Neural cell (in vitro differentiated cells): ENCODE measurements at regions not wholly inside any gene's neighbourhood (a gene's known extent, or its start where the extent isn't known, plus 50 kb on each side); places are given as distances from the start of the nearest gene placed in this dataset.
"Not testable (repeated sequence)": the region's sequence is repeated elsewhere in the genome, so short reads cannot be mapped to it uniquely, and the experiment has no call there.

Experiments used
- H2AFZ ChIP-seq: fragments of 200-600, 300-800 bp; sonication (generic), shearing (Covaris generic); 2 replicates; pipeline ENCODE4 v1.6.0; 2014; ENCODE audit warnings: low read depth, mild to moderate bottlenecking, antibody characterized with exemption, low read length, moderate library complexity
- H3F3A ChIP-seq: fragments of 200-600 bp; shearing (Covaris generic); 2 replicates; pipeline ENCODE4 v1.6.1; 2016; ENCODE audit warnings: mild to moderate bottlenecking, moderate library complexity, mixed read lengths, antibody characterized with exemption, low read length; ENCODE audit not compliant: insufficient read depth, poor library complexity, severe bottlenecking
- H3K27ac ChIP-seq: fragments of 200-600, 300-800 bp; sonication (generic), shearing (Covaris generic); 2 replicates; pipeline ENCODE4 v1.5.1; 2014; ENCODE audit warnings: mild to moderate bottlenecking, low read length, moderate library complexity
- H3K27me3 ChIP-seq: fragments of 300-800, 200-600 bp; sonication (generic), shearing (Covaris generic); 2 replicates; pipeline ENCODE4 v1.6.0; 2014; ENCODE audit warnings: mild to moderate bottlenecking, low read depth, low read length, moderate library complexity; ENCODE audit not compliant: insufficient read depth
- H3K36me3 ChIP-seq: fragments of 300-800, 200-600 bp; sonication (generic), shearing (Covaris generic); 2 replicates; pipeline ENCODE4 v1.5.1; 2014; ENCODE audit warnings: mild to moderate bottlenecking, antibody characterized with exemption, low read length, moderate library complexity; ENCODE audit not compliant: insufficient read depth
- H3K4me2 ChIP-seq: fragments of 300-800, 200-600 bp; sonication (generic), shearing (Covaris generic); 2 replicates; pipeline ENCODE4 v1.6.0; 2014; ENCODE audit warnings: mild to moderate bottlenecking, low read length
- H3K4me3 ChIP-seq: fragments of 300-800, 200-600 bp; sonication (generic), shearing (Covaris generic); 2 replicates; pipeline ENCODE4 v1.5.1; 2014; ENCODE audit warnings: mild to moderate bottlenecking, low read length, moderate library complexity
- H3K79me2 ChIP-seq: fragments of 200-600 bp; shearing (Covaris generic); replicated peaks from 2 replicates; pipeline ENCODE4 v1.6.0; 2014; ENCODE audit warnings: mild to moderate bottlenecking, low read length, moderate library complexity; ENCODE audit not compliant: insufficient read depth
- H3K9ac ChIP-seq: fragments of 300-800, 200-600 bp; sonication (generic), shearing (Covaris generic); 2 replicates; pipeline ENCODE4 v1.6.1; 2016; ENCODE audit warnings: mild to moderate bottlenecking, low read length, mixed read lengths
- H3K9me2 ChIP-seq: fragments of 200-600 bp; shearing (Covaris generic); 2 replicates; pipeline ENCODE4 v1.6.1; 2016; ENCODE audit warnings: mild to moderate bottlenecking, low read length, mixed read lengths; ENCODE audit not compliant: insufficient read depth
- H3K9me3 ChIP-seq: fragments of 200-600, 300-800 bp; sonication (generic), shearing (Covaris generic); 2 replicates; pipeline ENCODE4 v1.6.1; 2016; ENCODE audit warnings: mild to moderate bottlenecking, mixed run types, low read length, moderate library complexity, mixed read lengths
- H4K20me1 ChIP-seq: fragments of 200-600 bp; shearing (Covaris generic); 2 replicates; pipeline ENCODE4 v1.6.1; 2016; ENCODE audit warnings: mild to moderate bottlenecking, mixed run types; ENCODE audit not compliant: insufficient read depth
- CTCF ChIP-seq: fragments of 450-650 bp; IDR thresholded peaks from 2 replicates; pipeline ENCODE4 v1.5.1; 2014; ENCODE audit warnings: antibody characterized with exemption, mild to moderate bottlenecking, moderate library complexity; ENCODE audit not compliant: poor library complexity, severe bottlenecking
- EP300 ChIP-seq: fragments of 450-650 bp; conservative IDR thresholded peaks from 2 replicates; pipeline ENCODE4 v1.6.1; 2014; ENCODE audit warnings: antibody characterized with exemption, mild to moderate bottlenecking, moderate library complexity; ENCODE audit not compliant: poor library complexity, severe bottlenecking
- EZH2 ChIP-seq: fragments of 200-600, 300-800 bp; shearing (Covaris generic), sonication (generic); IDR thresholded peaks from 2 replicates; pipeline ENCODE4 v1.6.1; 2014; ENCODE audit warnings: antibody characterized with exemption, low read length, borderline replicate concordance, mild to moderate bottlenecking; ENCODE audit not compliant: insufficient read depth, poor library complexity, severe bottlenecking
- MXI1 ChIP-seq: fragments of 450-650 bp; conservative IDR thresholded peaks from 2 replicates; pipeline ENCODE4 v1.6.1; 2014; ENCODE audit warnings: antibody characterized with exemption, mild to moderate bottlenecking; ENCODE audit not compliant: poor library complexity, severe bottlenecking
- POLR2AphosphoS5 ChIP-seq: IDR thresholded peaks from 2 replicates; pipeline ENCODE4 v1.6.1; 2012
- RAD21 ChIP-seq: fragments of 450-650 bp; conservative IDR thresholded peaks from 2 replicates; pipeline ENCODE4 v1.6.1; 2014; ENCODE audit warnings: antibody characterized with exemption, mild to moderate bottlenecking, moderate library complexity
- REST ChIP-seq: IDR thresholded peaks from 2 replicates; pipeline ENCODE4 v1.6.1; 2012; ENCODE audit warnings: borderline replicate concordance
- SMC3 ChIP-seq: fragments of 450-650 bp; conservative IDR thresholded peaks from 2 replicates; pipeline ENCODE4 v1.6.1; 2014; ENCODE audit warnings: antibody characterized with exemption, mild to moderate bottlenecking, moderate library complexity; ENCODE audit not compliant: poor library complexity
- TAF1 ChIP-seq: IDR thresholded peaks from 2 replicates; pipeline ENCODE4 v1.6.1; 2012; ENCODE audit warnings: low read depth

GRCh38 chr21:15669247-15669646 is 60.5 kb upstream of the USP25 start:
- Histone ChIP-seq H3K27me3 (no peaks in the 10 kb centered on the region), H3K36me3 (no peaks in the 10 kb centered on the region), H3K27ac (no peak overlapping the region), H2AFZ (no peak overlapping the region), H3K79me2 (no peaks in the 10 kb centered on the region), H3K9me3 (no peaks in the 10 kb centered on the region), H3F3A (no peaks in the 10 kb centered on the region), H3K4me2 (no peak overlapping the region), H3K9ac (no peak overlapping the region), H3K9me2 (no peaks in the 10 kb centered on the region), H4K20me1 (no peaks in the 10 kb centered on the region), H3K4me3 (no peak overlapping the region)
- TF ChIP-seq MXI1, result no peak
- TF ChIP-seq EP300, result no peak
- TF ChIP-seq CTCF, result no peak
- no peak for TF ChIP-seq REST
- no peak for TF ChIP-seq SMC3
- TF ChIP-seq POLR2AphosphoS5, result no peak
- no peak for TF ChIP-seq RAD21
- TF ChIP-seq TAF1, result no peak
- no peak for TF ChIP-seq EZH2

- Histone ChIP-seq H3K79me2 (no peaks in the 10 kb centered on the region), H3K9me2 (no peaks in the 10 kb centered on the region), H3K9ac (no peak overlapping the region), H3K9me3 (no peaks in the 10 kb centered on the region), H3K4me3 (no peak overlapping the region), H3K36me3 (no peaks in the 10 kb centered on the region), H3K4me2 (no peak overlapping the region), H2AFZ (no peak overlapping the region), H3K27ac (no peak overlapping the region), H3F3A (no peaks in the 10 kb centered on the region), H4K20me1 (no peaks in the 10 kb centered on the region), H3K27me3 (no peaks in the 10 kb centered on the region)
- no peak for TF ChIP-seq MXI1
- no peak for TF ChIP-seq POLR2AphosphoS5
- TF ChIP-seq RAD21, result no peak
- TF ChIP-seq SMC3, result no peak
Observed at GRCh38 chr21:15671188-15671587, 58.6 kb upstream of the USP25 start.

- not testable (repeated sequence) for H3K27me3 ChIP-seq, H3K9me3 ChIP-seq, H2AFZ ChIP-seq, H3F3A ChIP-seq, H3K4me3 ChIP-seq, H3K27ac ChIP-seq, H3K79me2 ChIP-seq, H4K20me1 ChIP-seq, H3K36me3 ChIP-seq, H3K9me2 ChIP-seq, H3K9ac ChIP-seq, H3K4me2 ChIP-seq
Observed at GRCh38 chr21:15672578-15672977, 57.2 kb upstream of the USP25 start.
